ENCODE measurements at regions not wholly inside any gene's neighbourhood (a gene's known extent, or its start where the extent isn't known, plus 50 kb on each side); places are given as distances from the start of the nearest gene placed in this dataset.

- no peak overlapping the region for H3K27ac Mint-ChIP-seq (ENCODE audit: unreplicated experiment)
- H3K4me1 Mint-ChIP-seq (ENCODE audit: low read depth), result peaks cover 3% of the 10 kb centered on the region
- no peak for DNase-seq (ENCODE audit: low spot score)
- no peaks in the 10 kb centered on the region for H3K27me3 Mint-ChIP-seq (ENCODE audit: low read depth)
- TF ChIP-seq CTCF (IDR thresholded peaks at IDR 0.05), result no peak
- H3K4me3 Mint-ChIP-seq (ENCODE audit: unreplicated experiment), result no peak overlapping the region
- H3K36me3 Mint-ChIP-seq (ENCODE audit: low read depth), result peaks cover 2% of the 10 kb centered on the region
- H3K9me3 Mint-ChIP-seq (ENCODE audit: low read depth), result peaks cover 17% of the 10 kb centered on the region
These were observed 304.9 kb upstream of the TCF21 start for GRCh38 chr6:133583907-133584427.

DNA sequence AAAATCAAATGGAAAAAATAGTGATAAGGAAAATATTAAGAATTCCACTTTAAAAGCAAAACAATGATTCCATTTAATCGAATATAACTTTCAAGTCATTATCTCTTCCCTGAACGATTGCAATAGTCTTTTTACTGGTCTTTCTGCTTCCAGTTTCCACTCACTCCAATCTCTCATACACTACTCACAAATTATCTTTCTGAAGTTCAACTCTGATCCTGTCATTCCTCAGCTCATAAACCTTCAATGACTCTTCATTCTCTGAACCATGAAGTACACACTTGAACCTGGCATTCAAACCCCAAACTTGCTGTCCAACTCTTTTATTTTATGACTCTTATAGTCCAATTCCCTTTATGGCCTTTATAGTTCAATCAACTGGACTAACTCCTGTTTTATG lies 304.1 kb upstream of the TCF21 start:
- peaks cover 17% of the 10 kb centered on the region for H3K9me3 Mint-ChIP-seq (ENCODE audit: low read depth)
- no peak for TF ChIP-seq CTCF (IDR thresholded peaks at IDR 0.05)
- H3K27me3 Mint-ChIP-seq (ENCODE audit: low read depth), result no peaks in the 10 kb centered on the region
- peaks cover 3% of the 10 kb centered on the region for H3K4me1 Mint-ChIP-seq (ENCODE audit: low read depth)
- H3K27ac Mint-ChIP-seq (ENCODE audit: unreplicated experiment), result no peak overlapping the region
- H3K36me3 Mint-ChIP-seq (ENCODE audit: low read depth), result peaks cover 2% of the 10 kb centered on the region
- H3K4me3 Mint-ChIP-seq (ENCODE audit: unreplicated experiment), result no peak overlapping the region
- DNase-seq (ENCODE audit: low spot score), result no peak

GRCh38 chr6:133585978-133586377 lies 302.9 kb upstream of the TCF21 start:
- no peaks in the 10 kb centered on the region for H3K27me3 Mint-ChIP-seq (ENCODE audit: low read depth)
- no peak for TF ChIP-seq CTCF (IDR thresholded peaks at IDR 0.05)
- no peak for DNase-seq (ENCODE audit: low spot score)
- no peak overlapping the region for H3K4me3 Mint-ChIP-seq (ENCODE audit: unreplicated experiment)
- H3K4me1 Mint-ChIP-seq (ENCODE audit: low read depth), result peaks cover 8% of the 10 kb centered on the region
- H3K27ac Mint-ChIP-seq (ENCODE audit: unreplicated experiment), result no peak overlapping the region
- peaks cover 2% of the 10 kb centered on the region for H3K36me3 Mint-ChIP-seq (ENCODE audit: low read depth)
- peaks cover 14% of the 10 kb centered on the region for H3K9me3 Mint-ChIP-seq (ENCODE audit: low read depth)

- Mint-ChIP-seq H3K27me3 (ENCODE audit: low read depth) (no peaks in the 10 kb centered on the region), H3K9me3 (ENCODE audit: low read depth) (peaks cover 3% of the 10 kb centered on the region), H3K36me3 (ENCODE audit: low read depth) (no peaks in the 10 kb centered on the region), H3K27ac (ENCODE audit: unreplicated experiment) (no peak overlapping the region), H3K4me3 (ENCODE audit: unreplicated experiment) (no peak overlapping the region), H3K4me1 (ENCODE audit: low read depth) (peaks cover 9% of the 10 kb centered on the region)
- no peak for TF ChIP-seq CTCF (IDR thresholded peaks at IDR 0.05)
- DNase-seq (ENCODE audit: low spot score), result no peak
These were observed 301.3 kb upstream of the TCF21 start for GRCh38 chr6:133587546-133588160.

GRCh38 chr6:133590196-133590595 lies 298.7 kb upstream of the TCF21 start:
- H3K27me3 Mint-ChIP-seq (ENCODE audit: low read depth), result no peaks in the 10 kb centered on the region
- TF ChIP-seq CTCF (IDR thresholded peaks at IDR 0.05), result no peak
- H3K4me1 Mint-ChIP-seq (ENCODE audit: low read depth), result peaks cover 9% of the 10 kb centered on the region
- H3K4me3 Mint-ChIP-seq (ENCODE audit: unreplicated experiment), result no peak overlapping the region
- DNase-seq (ENCODE audit: low spot score), result no peak
- H3K36me3 Mint-ChIP-seq (ENCODE audit: low read depth), result no peaks in the 10 kb centered on the region
- H3K9me3 Mint-ChIP-seq (ENCODE audit: low read depth), result no peaks in the 10 kb centered on the region
- no peak overlapping the region for H3K27ac Mint-ChIP-seq (ENCODE audit: unreplicated experiment)
